ENCODE measurements at regions not wholly inside any gene's neighbourhood (a gene's known extent, or its start where the extent isn't known, plus 50 kb on each side); places are given as distances from the start of the nearest gene placed in this dataset.

- H3K27me3 ChIP-seq (ENCODE audit: control insufficient read depth, insufficient read depth, low read length) = no peaks in the 10 kb centered on the region
- H3K4me1 ChIP-seq (ENCODE audit: control insufficient read depth, insufficient read depth, low read length) = peaks cover 5% of the 10 kb centered on the region
- no peak overlapping the region for H3K27ac ChIP-seq (ENCODE audit: low read depth, low read length)
- no peak overlapping the region for H3K9ac ChIP-seq (ENCODE audit: low read length)
- no peak overlapping the region for H3K4me3 ChIP-seq (ENCODE audit: low read length)
- no peaks in the 10 kb centered on the region for H3K36me3 ChIP-seq (ENCODE audit: control insufficient read depth, insufficient read depth, low read length)
Measured at GRCh38 chr12:58761308-58761707, 159.0 kb downstream of the LRIG3 start.

GRCh38 chr12:58764100-58764953 is 156.0 kb downstream of the LRIG3 start:
- Histone ChIP-seq H3K4me1 (ENCODE audit: control insufficient read depth, insufficient read depth, low read length) (peaks cover 7% of the 10 kb centered on the region), H3K36me3 (ENCODE audit: control insufficient read depth, insufficient read depth, low read length) (no peaks in the 10 kb centered on the region), H3K4me3 (ENCODE audit: low read length) (no peak overlapping the region), H3K27ac (ENCODE audit: low read depth, low read length) (no peak overlapping the region), H3K27me3 (ENCODE audit: control insufficient read depth, insufficient read depth, low read length) (no peaks in the 10 kb centered on the region), H3K9ac (ENCODE audit: low read length) (no peak overlapping the region)

- H3K4me3 ChIP-seq (ENCODE audit: low read length) = no peak overlapping the region
- H3K9ac ChIP-seq (ENCODE audit: low read length) = no peak overlapping the region
- peaks cover 7% of the 10 kb centered on the region for H3K4me1 ChIP-seq (ENCODE audit: control insufficient read depth, insufficient read depth, low read length)
- H3K27me3 ChIP-seq (ENCODE audit: control insufficient read depth, insufficient read depth, low read length) = no peaks in the 10 kb centered on the region
- no peak overlapping the region for H3K27ac ChIP-seq (ENCODE audit: low read depth, low read length)
- H3K36me3 ChIP-seq (ENCODE audit: control insufficient read depth, insufficient read depth, low read length) = no peaks in the 10 kb centered on the region
Measured at GRCh38 chr12:58765076-58765475, 155.2 kb downstream of the LRIG3 start.

- Histone ChIP-seq H3K27ac (ENCODE audit: low read depth, low read length) (no peak overlapping the region), H3K4me3 (ENCODE audit: low read length) (no peak overlapping the region), H3K27me3 (ENCODE audit: control insufficient read depth, insufficient read depth, low read length) (no peaks in the 10 kb centered on the region), H3K36me3 (ENCODE audit: control insufficient read depth, insufficient read depth, low read length) (no peaks in the 10 kb centered on the region), H3K9ac (ENCODE audit: low read length) (no peak overlapping the region), H3K4me1 (ENCODE audit: control insufficient read depth, insufficient read depth, low read length) (peaks cover 7% of the 10 kb centered on the region)
Measured at GRCh38 chr12:58765653-58766512, 154.4 kb downstream of the LRIG3 start.

GRCh38 chr12:58766513-58766870 is 153.8 kb downstream of the LRIG3 start:
- H3K4me3 ChIP-seq (ENCODE audit: low read length) = no peak overlapping the region
- H3K27me3 ChIP-seq (ENCODE audit: control insufficient read depth, insufficient read depth, low read length) = no peaks in the 10 kb centered on the region
- no peak overlapping the region for H3K9ac ChIP-seq (ENCODE audit: low read length)
- H3K36me3 ChIP-seq (ENCODE audit: control insufficient read depth, insufficient read depth, low read length) = no peaks in the 10 kb centered on the region
- H3K4me1 ChIP-seq (ENCODE audit: control insufficient read depth, insufficient read depth, low read length) = peaks cover 7% of the 10 kb centered on the region
- no peak overlapping the region for H3K27ac ChIP-seq (ENCODE audit: low read depth, low read length)

- no peaks in the 10 kb centered on the region for H3K27me3 ChIP-seq (ENCODE audit: control insufficient read depth, insufficient read depth, low read length)
- H3K36me3 ChIP-seq (ENCODE audit: control insufficient read depth, insufficient read depth, low read length) = no peaks in the 10 kb centered on the region
- no peak overlapping the region for H3K4me3 ChIP-seq (ENCODE audit: low read length)
- H3K9ac ChIP-seq (ENCODE audit: low read length) = no peak overlapping the region
- peaks cover 7% of the 10 kb centered on the region for H3K4me1 ChIP-seq (ENCODE audit: control insufficient read depth, insufficient read depth, low read length)
- H3K27ac ChIP-seq (ENCODE audit: low read depth, low read length) = no peak overlapping the region
Measured at GRCh38 chr12:58767496-58767895, 152.8 kb downstream of the LRIG3 start.

GRCh38 chr12:58773986-58774385 is 146.3 kb downstream of the LRIG3 start:
- Histone ChIP-seq H3K27me3 (ENCODE audit: control insufficient read depth, insufficient read depth, low read length) (no peaks in the 10 kb centered on the region), H3K27ac (ENCODE audit: low read depth, low read length) (no peak overlapping the region), H3K4me1 (ENCODE audit: control insufficient read depth, insufficient read depth, low read length) (no peaks in the 10 kb centered on the region), H3K36me3 (ENCODE audit: control insufficient read depth, insufficient read depth, low read length) (no peaks in the 10 kb centered on the region), H3K4me3 (ENCODE audit: low read length) (no peak overlapping the region), H3K9ac (ENCODE audit: low read length) (no peak overlapping the region)

GRCh38 chr12:58774731-58775130 is 145.6 kb downstream of the LRIG3 start:
- H3K4me1 ChIP-seq (ENCODE audit: control insufficient read depth, insufficient read depth, low read length) = no peaks in the 10 kb centered on the region
- no peak overlapping the region for H3K9ac ChIP-seq (ENCODE audit: low read length)
- no peak overlapping the region for H3K27ac ChIP-seq (ENCODE audit: low read depth, low read length)
- no peaks in the 10 kb centered on the region for H3K36me3 ChIP-seq (ENCODE audit: control insufficient read depth, insufficient read depth, low read length)
- H3K4me3 ChIP-seq (ENCODE audit: low read length) = no peak overlapping the region
- H3K27me3 ChIP-seq (ENCODE audit: control insufficient read depth, insufficient read depth, low read length) = no peaks in the 10 kb centered on the region

GRCh38 chr12:58775396-58775795 is 144.9 kb downstream of the LRIG3 start:
- H3K4me1 ChIP-seq (ENCODE audit: control insufficient read depth, insufficient read depth, low read length) = no peaks in the 10 kb centered on the region
- H3K27me3 ChIP-seq (ENCODE audit: control insufficient read depth, insufficient read depth, low read length) = no peaks in the 10 kb centered on the region
- no peaks in the 10 kb centered on the region for H3K36me3 ChIP-seq (ENCODE audit: control insufficient read depth, insufficient read depth, low read length)
- no peak overlapping the region for H3K4me3 ChIP-seq (ENCODE audit: low read length)
- H3K27ac ChIP-seq (ENCODE audit: low read depth, low read length) = no peak overlapping the region
- H3K9ac ChIP-seq (ENCODE audit: low read length) = no peak overlapping the region

GRCh38 chr12:58776144-58776543 is 144.2 kb downstream of the LRIG3 start:
- Histone ChIP-seq H3K4me3 (ENCODE audit: low read length) (no peak overlapping the region), H3K4me1 (ENCODE audit: control insufficient read depth, insufficient read depth, low read length) (no peaks in the 10 kb centered on the region), H3K27ac (ENCODE audit: low read depth, low read length) (no peak overlapping the region), H3K36me3 (ENCODE audit: control insufficient read depth, insufficient read depth, low read length) (no peaks in the 10 kb centered on the region), H3K27me3 (ENCODE audit: control insufficient read depth, insufficient read depth, low read length) (no peaks in the 10 kb centered on the region), H3K9ac (ENCODE audit: low read length) (no peak overlapping the region)

- Histone ChIP-seq H3K36me3 (ENCODE audit: control insufficient read depth, insufficient read depth, low read length) (no peaks in the 10 kb centered on the region), H3K27me3 (ENCODE audit: control insufficient read depth, insufficient read depth, low read length) (no peaks in the 10 kb centered on the region), H3K9ac (ENCODE audit: low read length) (no peak overlapping the region), H3K4me3 (ENCODE audit: low read length) (no peak overlapping the region), H3K27ac (ENCODE audit: low read depth, low read length) (no peak overlapping the region), H3K4me1 (ENCODE audit: control insufficient read depth, insufficient read depth, low read length) (no peaks in the 10 kb centered on the region)
Measured at GRCh38 chr12:58777815-58778214, 142.5 kb downstream of the LRIG3 start.

- no peak overlapping the region for H3K27ac ChIP-seq (ENCODE audit: low read depth, low read length)
- no peaks in the 10 kb centered on the region for H3K4me1 ChIP-seq (ENCODE audit: control insufficient read depth, insufficient read depth, low read length)
- no peak overlapping the region for H3K9ac ChIP-seq (ENCODE audit: low read length)
- no peaks in the 10 kb centered on the region for H3K27me3 ChIP-seq (ENCODE audit: control insufficient read depth, insufficient read depth, low read length)
- H3K4me3 ChIP-seq (ENCODE audit: low read length) = no peak overlapping the region
- H3K36me3 ChIP-seq (ENCODE audit: control insufficient read depth, insufficient read depth, low read length) = no peaks in the 10 kb centered on the region
Measured at GRCh38 chr12:58781609-58782008, 138.7 kb downstream of the LRIG3 start.
